IMR-90 (cell line): ENCODE measurements at regions not wholly inside any gene's neighbourhood (a gene's known extent, or its start where the extent isn't known, plus 50 kb on each side); places are given as distances from the start of the nearest gene placed in this dataset.

ENCODE experiments used
- CHD1 ChIP-seq: IDR thresholded peaks from 2 replicates; pipeline ENCODE4 v1.6.1; 2012; ENCODE audit warnings: low read depth, low read length, improper control_type of control experiment
- CTCF ChIP-seq: conservative IDR thresholded peaks from 2 replicates; pipeline ENCODE4 v1.5.1; 2012; ENCODE audit warnings: mild to moderate bottlenecking, low read depth, low read length, improper control_type of control experiment
- FOS ChIP-seq: fragments of 150-350 bp; IDR thresholded peaks from 2 replicates; pipeline ENCODE4 v1.6.1; 2016; ENCODE audit warnings: low read depth, low read length
- POLR2A ChIP-seq: IDR thresholded peaks from 2 replicates; pipeline ENCODE4 v1.6.1; 2012; ENCODE audit warnings: mild to moderate bottlenecking, low read depth, low read length
- RAD21 ChIP-seq: IDR thresholded peaks from 2 replicates; pipeline ENCODE4 v1.6.1; 2012; ENCODE audit warnings: low read length, improper control_type of control experiment

DNA sequence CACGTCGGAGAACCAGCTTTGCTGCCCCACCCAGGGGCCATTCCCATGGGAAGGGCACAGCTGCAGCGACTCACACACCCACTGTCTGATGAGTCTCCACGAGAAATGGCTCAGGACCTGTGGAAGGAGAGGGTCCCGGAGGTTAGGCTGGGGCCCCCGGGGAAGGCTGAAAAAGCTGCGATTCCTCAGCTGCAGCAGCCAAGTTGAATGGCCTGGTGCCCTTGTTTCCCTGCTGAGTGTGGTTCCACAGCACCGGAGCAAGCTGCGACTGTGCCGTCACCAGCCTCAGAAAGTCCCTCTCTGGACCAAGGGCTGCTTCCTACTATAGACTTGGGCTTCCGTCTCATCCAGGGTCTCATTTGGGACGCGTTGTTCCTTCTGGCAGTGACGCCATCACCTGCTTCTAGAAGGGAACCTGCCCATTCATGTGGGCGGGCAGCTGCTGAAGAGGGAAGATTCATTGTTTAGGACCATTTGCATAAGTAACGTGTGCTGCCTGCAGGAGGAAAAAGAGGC lies 180.2 kb downstream of the INHBB start:
- TF ChIP-seq CTCF: no peak
- no peak for TF ChIP-seq FOS
- no peak for TF ChIP-seq RAD21
- no peak for TF ChIP-seq POLR2A
- TF ChIP-seq CHD1: no peak
